Suprapubic skin (tissue), 3 donors: ENCODE measurements at regions not wholly inside any gene's neighbourhood (a gene's known extent, or its start where the extent isn't known, plus 50 kb on each side); places are given as distances from the start of the nearest gene placed in this dataset.

Experiments
- EP300 ChIP-seq: sonication (generic); formaldehyde crosslinking; IDR thresholded peaks from one replicate; pipeline ENCODE4 v1.6.1; 2017; ENCODE audit warnings: antibody characterized with exemption
- POLR2A ChIP-seq, 2 donors: fragments of 450-650 bp; IDR thresholded peaks; one replicate each; pipeline ENCODE4 v1.6.1; 2017; ENCODE audit warnings: antibody characterized with exemption in 2 of 2, mild to moderate bottlenecking in 2 of 2, moderate library complexity in 2 of 2
- TF ChIP-seq, protein P1 (sequence below), 2 donors: fragments of 200-600 bp in 1 of 2; fragments of 450-650 bp in 1 of 2; sonication (generic) in 1 of 2; IDR thresholded peaks; one replicate each; pipeline ENCODE4 v1.5.1; 2016 to 2019; ENCODE audit warnings: antibody characterized with exemption in 2 of 2, mild to moderate bottlenecking in 1 of 2, moderate library complexity in 1 of 2

GRCh38 chr16:80077696-80078095, 463.1 kb upstream of the DYNLRB2 start:
- TF ChIP-seq, protein P1, sequence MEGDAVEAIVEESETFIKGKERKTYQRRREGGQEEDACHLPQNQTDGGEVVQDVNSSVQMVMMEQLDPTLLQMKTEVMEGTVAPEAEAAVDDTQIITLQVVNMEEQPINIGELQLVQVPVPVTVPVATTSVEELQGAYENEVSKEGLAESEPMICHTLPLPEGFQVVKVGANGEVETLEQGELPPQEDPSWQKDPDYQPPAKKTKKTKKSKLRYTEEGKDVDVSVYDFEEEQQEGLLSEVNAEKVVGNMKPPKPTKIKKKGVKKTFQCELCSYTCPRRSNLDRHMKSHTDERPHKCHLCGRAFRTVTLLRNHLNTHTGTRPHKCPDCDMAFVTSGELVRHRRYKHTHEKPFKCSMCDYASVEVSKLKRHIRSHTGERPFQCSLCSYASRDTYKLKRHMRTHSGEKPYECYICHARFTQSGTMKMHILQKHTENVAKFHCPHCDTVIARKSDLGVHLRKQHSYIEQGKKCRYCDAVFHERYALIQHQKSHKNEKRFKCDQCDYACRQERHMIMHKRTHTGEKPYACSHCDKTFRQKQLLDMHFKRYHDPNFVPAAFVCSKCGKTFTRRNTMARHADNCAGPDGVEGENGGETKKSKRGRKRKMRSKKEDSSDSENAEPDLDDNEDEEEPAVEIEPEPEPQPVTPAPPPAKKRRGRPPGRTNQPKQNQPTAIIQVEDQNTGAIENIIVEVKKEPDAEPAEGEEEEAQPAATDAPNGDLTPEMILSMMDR (IDR thresholded peaks at IDR 0.05) = no peak
- TF ChIP-seq EP300 (no peak), POLR2A (IDR thresholded peaks at IDR 0.05) (no peak)
